ENCODE measurements at regions not wholly inside any gene's neighbourhood (a gene's known extent, or its start where the extent isn't known, plus 50 kb on each side); places are given as distances from the start of the nearest gene placed in this dataset.
"Not testable (repeated sequence)": the region's sequence is repeated elsewhere in the genome, so short reads cannot be mapped to it uniquely, and the experiment has no call there.

GRCh38 chr7:94188350-94188749, 184.2 kb upstream of the BET1 start:
- Histone ChIP-seq H3K4me3 (no peak overlapping the region), H3K9me3 (no peaks in the 10 kb centered on the region), H3K36me3 (no peaks in the 10 kb centered on the region), H3K27me3 (no peaks in the 10 kb centered on the region), H3K4me1 (no peaks in the 10 kb centered on the region), H3K27ac (no peak overlapping the region)
- DNase-seq (ENCODE audit: low spot score in 2 of 2) = no peak
- TF ChIP-seq POLR2A (IDR thresholded peaks at IDR 0.05) (no peak), CTCF (IDR thresholded peaks at IDR 0.05) (no peak)
- intact Hi-C loops (cut with DNase I; ENCODE audit: low total_unique reads) = no loop called here

GRCh38 chr7:94190599-94191061, 186.5 kb upstream of the BET1 start:
- intact Hi-C loops (cut with DNase I; ENCODE audit: low total_unique reads) = no loop called here
- Histone ChIP-seq H3K9me3 (no peaks in the 10 kb centered on the region), H3K36me3 (no peaks in the 10 kb centered on the region), H3K4me3 (no peak overlapping the region), H3K4me1 (no peaks in the 10 kb centered on the region), H3K27me3 (no peaks in the 10 kb centered on the region), H3K27ac (no peak overlapping the region)
- no peak for DNase-seq (ENCODE audit: low spot score in 2 of 2)
- TF ChIP-seq CTCF (IDR thresholded peaks at IDR 0.05) (no peak), POLR2AphosphoS5 (IDR thresholded peaks at IDR 0.05) (no peak), POLR2A (IDR thresholded peaks at IDR 0.05) (no peak)

- H3K9me3 ChIP-seq; H3K4me3 ChIP-seq; H3K27me3 ChIP-seq; H3K4me1 ChIP-seq; H3K36me3 ChIP-seq; H3K27ac ChIP-seq; DNase-seq (ENCODE audit: low spot score in 2 of 2); intact Hi-C loops (cut with DNase I; ENCODE audit: low total_unique reads): not testable (repeated sequence)
Measured at GRCh38 chr7:94194426-94194825, 190.3 kb upstream of the BET1 start.

GRCh38 chr7:94195201-94195600, 191.0 kb upstream of the BET1 start:
- TF ChIP-seq POLR2AphosphoS5 (IDR thresholded peaks at IDR 0.05) (no peak), CTCF (IDR thresholded peaks at IDR 0.05) (no peak), POLR2A (IDR thresholded peaks at IDR 0.05) (no peak)
- H3K4me3 ChIP-seq = no peak overlapping the region
- no peak for DNase-seq (ENCODE audit: low spot score in 2 of 2)
- no peaks in the 10 kb centered on the region for H3K4me1 ChIP-seq
- intact Hi-C loops (cut with DNase I; ENCODE audit: low total_unique reads) = no loop called here
- H3K27ac ChIP-seq = no peak overlapping the region
- H3K27me3 ChIP-seq = no peaks in the 10 kb centered on the region
- H3K36me3 ChIP-seq = no peaks in the 10 kb centered on the region
- H3K9me3 ChIP-seq = no peaks in the 10 kb centered on the region

GRCh38 chr7:94195813-94196212, 191.7 kb upstream of the BET1 start:
- Histone ChIP-seq H3K4me1 (no peaks in the 10 kb centered on the region), H3K4me3 (no peak overlapping the region), H3K27me3 (no peaks in the 10 kb centered on the region), H3K36me3 (no peaks in the 10 kb centered on the region), H3K27ac (no peak overlapping the region), H3K9me3 (no peaks in the 10 kb centered on the region)
- DNase-seq (ENCODE audit: low spot score in 2 of 2) = no peak
- intact Hi-C loops (cut with DNase I; ENCODE audit: low total_unique reads) = no loop called here
- TF ChIP-seq POLR2A (IDR thresholded peaks at IDR 0.05) = no peak
- TF ChIP-seq CTCF (IDR thresholded peaks at IDR 0.05) = no peak
- TF ChIP-seq POLR2AphosphoS5 (IDR thresholded peaks at IDR 0.05) = no peak

GRCh38 chr7:94205529-94205928, 189.2 kb upstream of the COL1A2 start:
- intact Hi-C loops (cut with DNase I; ENCODE audit: low total_unique reads) = no loop called here
- Histone ChIP-seq H3K9me3 (no peaks in the 10 kb centered on the region), H3K36me3 (no peaks in the 10 kb centered on the region), H3K4me1 (no peaks in the 10 kb centered on the region), H3K27me3 (no peaks in the 10 kb centered on the region), H3K4me3 (no peak overlapping the region), H3K27ac (no peak overlapping the region)
- TF ChIP-seq CTCF (IDR thresholded peaks at IDR 0.05) (no peak), POLR2AphosphoS5 (IDR thresholded peaks at IDR 0.05) (no peak), POLR2A (IDR thresholded peaks at IDR 0.05) (no peak)
- DNase-seq (ENCODE audit: low spot score in 2 of 2) = no peak

All from breast epithelium (tissue), 4 donors.